Neural cell (in vitro differentiated cells): ENCODE measurements at regions not wholly inside any gene's neighbourhood (a gene's known extent, or its start where the extent isn't known, plus 50 kb on each side); places are given as distances from the start of the nearest gene placed in this dataset.

ENCODE experiments used
- H2AFZ ChIP-seq: fragments of 200-600, 300-800 bp; sonication (generic), shearing (Covaris generic); 2 replicates; pipeline ENCODE4 v1.6.0; 2014; ENCODE audit warnings: low read depth, mild to moderate bottlenecking, antibody characterized with exemption, low read length, moderate library complexity
- H3F3A ChIP-seq: fragments of 200-600 bp; shearing (Covaris generic); 2 replicates; pipeline ENCODE4 v1.6.1; 2016; ENCODE audit warnings: mild to moderate bottlenecking, moderate library complexity, mixed read lengths, antibody characterized with exemption, low read length; ENCODE audit not compliant: insufficient read depth, poor library complexity, severe bottlenecking
- H3K27ac ChIP-seq: fragments of 200-600, 300-800 bp; sonication (generic), shearing (Covaris generic); 2 replicates; pipeline ENCODE4 v1.5.1; 2014; ENCODE audit warnings: mild to moderate bottlenecking, low read length, moderate library complexity
- H3K27me3 ChIP-seq: fragments of 300-800, 200-600 bp; sonication (generic), shearing (Covaris generic); 2 replicates; pipeline ENCODE4 v1.6.0; 2014; ENCODE audit warnings: mild to moderate bottlenecking, low read depth, low read length, moderate library complexity; ENCODE audit not compliant: insufficient read depth
- H3K36me3 ChIP-seq: fragments of 300-800, 200-600 bp; sonication (generic), shearing (Covaris generic); 2 replicates; pipeline ENCODE4 v1.5.1; 2014; ENCODE audit warnings: mild to moderate bottlenecking, antibody characterized with exemption, low read length, moderate library complexity; ENCODE audit not compliant: insufficient read depth
- H3K4me2 ChIP-seq: fragments of 300-800, 200-600 bp; sonication (generic), shearing (Covaris generic); 2 replicates; pipeline ENCODE4 v1.6.0; 2014; ENCODE audit warnings: mild to moderate bottlenecking, low read length
- H3K4me3 ChIP-seq: fragments of 300-800, 200-600 bp; sonication (generic), shearing (Covaris generic); 2 replicates; pipeline ENCODE4 v1.5.1; 2014; ENCODE audit warnings: mild to moderate bottlenecking, low read length, moderate library complexity
- H3K79me2 ChIP-seq: fragments of 200-600 bp; shearing (Covaris generic); replicated peaks from 2 replicates; pipeline ENCODE4 v1.6.0; 2014; ENCODE audit warnings: mild to moderate bottlenecking, low read length, moderate library complexity; ENCODE audit not compliant: insufficient read depth
- H3K9ac ChIP-seq: fragments of 300-800, 200-600 bp; sonication (generic), shearing (Covaris generic); 2 replicates; pipeline ENCODE4 v1.6.1; 2016; ENCODE audit warnings: mild to moderate bottlenecking, low read length, mixed read lengths
- H3K9me2 ChIP-seq: fragments of 200-600 bp; shearing (Covaris generic); 2 replicates; pipeline ENCODE4 v1.6.1; 2016; ENCODE audit warnings: mild to moderate bottlenecking, low read length, mixed read lengths; ENCODE audit not compliant: insufficient read depth
- H3K9me3 ChIP-seq: fragments of 200-600, 300-800 bp; sonication (generic), shearing (Covaris generic); 2 replicates; pipeline ENCODE4 v1.6.1; 2016; ENCODE audit warnings: mild to moderate bottlenecking, mixed run types, low read length, moderate library complexity, mixed read lengths
- H4K20me1 ChIP-seq: fragments of 200-600 bp; shearing (Covaris generic); 2 replicates; pipeline ENCODE4 v1.6.1; 2016; ENCODE audit warnings: mild to moderate bottlenecking, mixed run types; ENCODE audit not compliant: insufficient read depth
- EP300 ChIP-seq: fragments of 450-650 bp; conservative IDR thresholded peaks from 2 replicates; pipeline ENCODE4 v1.6.1; 2014; ENCODE audit warnings: antibody characterized with exemption, mild to moderate bottlenecking, moderate library complexity; ENCODE audit not compliant: poor library complexity, severe bottlenecking
- EZH2 ChIP-seq: fragments of 200-600, 300-800 bp; shearing (Covaris generic), sonication (generic); IDR thresholded peaks from 2 replicates; pipeline ENCODE4 v1.6.1; 2014; ENCODE audit warnings: antibody characterized with exemption, low read length, borderline replicate concordance, mild to moderate bottlenecking; ENCODE audit not compliant: insufficient read depth, poor library complexity, severe bottlenecking
- MXI1 ChIP-seq: fragments of 450-650 bp; conservative IDR thresholded peaks from 2 replicates; pipeline ENCODE4 v1.6.1; 2014; ENCODE audit warnings: antibody characterized with exemption, mild to moderate bottlenecking; ENCODE audit not compliant: poor library complexity, severe bottlenecking
- POLR2AphosphoS5 ChIP-seq: IDR thresholded peaks from 2 replicates; pipeline ENCODE4 v1.6.1; 2012
- RAD21 ChIP-seq: fragments of 450-650 bp; conservative IDR thresholded peaks from 2 replicates; pipeline ENCODE4 v1.6.1; 2014; ENCODE audit warnings: antibody characterized with exemption, mild to moderate bottlenecking, moderate library complexity
- REST ChIP-seq: IDR thresholded peaks from 2 replicates; pipeline ENCODE4 v1.6.1; 2012; ENCODE audit warnings: borderline replicate concordance
- SMC3 ChIP-seq: fragments of 450-650 bp; conservative IDR thresholded peaks from 2 replicates; pipeline ENCODE4 v1.6.1; 2014; ENCODE audit warnings: antibody characterized with exemption, mild to moderate bottlenecking, moderate library complexity; ENCODE audit not compliant: poor library complexity
- TAF1 ChIP-seq: IDR thresholded peaks from 2 replicates; pipeline ENCODE4 v1.6.1; 2012; ENCODE audit warnings: low read depth
- TF ChIP-seq, protein P1 (sequence below): fragments of 450-650 bp; IDR thresholded peaks from 2 replicates; pipeline ENCODE4 v1.5.1; 2014; ENCODE audit warnings: antibody characterized with exemption, mild to moderate bottlenecking, moderate library complexity; ENCODE audit not compliant: poor library complexity, severe bottlenecking

- no peak overlapping the region for H3K4me3 ChIP-seq
- no peak overlapping the region for H2AFZ ChIP-seq
- H3K9ac ChIP-seq: no peak overlapping the region
- no peaks in the 10 kb centered on the region for H3K79me2 ChIP-seq
- no peaks in the 10 kb centered on the region for H3K36me3 ChIP-seq
- no peak overlapping the region for H3K27ac ChIP-seq
- no peaks in the 10 kb centered on the region for H3K9me3 ChIP-seq
- H3F3A ChIP-seq: no peaks in the 10 kb centered on the region
- no peaks in the 10 kb centered on the region for H4K20me1 ChIP-seq
- no peaks in the 10 kb centered on the region for H3K27me3 ChIP-seq
- H3K9me2 ChIP-seq: no peaks in the 10 kb centered on the region
- no peak overlapping the region for H3K4me2 ChIP-seq
- no peak for TF ChIP-seq EP300
- no peak for TF ChIP-seq TAF1
- TF ChIP-seq POLR2AphosphoS5: no peak
- TF ChIP-seq MXI1: no peak
- no peak for TF ChIP-seq EZH2
- TF ChIP-seq REST: no peak
- no peak for TF ChIP-seq SMC3
- TF ChIP-seq RAD21: no peak
These were observed 121.0 kb downstream of the NPY start for GRCh38 chr7:24405002-24405401.

GRCh38 chr7:24406053-24406788, 122.2 kb downstream of the NPY start:
- H4K20me1 ChIP-seq: no peaks in the 10 kb centered on the region
- H3K9ac ChIP-seq: no peak overlapping the region
- H2AFZ ChIP-seq: no peak overlapping the region
- H3K36me3 ChIP-seq: no peaks in the 10 kb centered on the region
- H3K27me3 ChIP-seq: no peaks in the 10 kb centered on the region
- H3K79me2 ChIP-seq: no peaks in the 10 kb centered on the region
- no peaks in the 10 kb centered on the region for H3K9me3 ChIP-seq
- H3K27ac ChIP-seq: no peak overlapping the region
- peak overlapping the region; percentile 17 for H3K4me3 ChIP-seq
- H3K9me2 ChIP-seq: no peaks in the 10 kb centered on the region
- H3K4me2 ChIP-seq: peak overlapping the region; percentile 16
- H3F3A ChIP-seq: no peaks in the 10 kb centered on the region
- no peak for TF ChIP-seq MXI1
- no peak for TF ChIP-seq TAF1
- TF ChIP-seq, protein P1, sequence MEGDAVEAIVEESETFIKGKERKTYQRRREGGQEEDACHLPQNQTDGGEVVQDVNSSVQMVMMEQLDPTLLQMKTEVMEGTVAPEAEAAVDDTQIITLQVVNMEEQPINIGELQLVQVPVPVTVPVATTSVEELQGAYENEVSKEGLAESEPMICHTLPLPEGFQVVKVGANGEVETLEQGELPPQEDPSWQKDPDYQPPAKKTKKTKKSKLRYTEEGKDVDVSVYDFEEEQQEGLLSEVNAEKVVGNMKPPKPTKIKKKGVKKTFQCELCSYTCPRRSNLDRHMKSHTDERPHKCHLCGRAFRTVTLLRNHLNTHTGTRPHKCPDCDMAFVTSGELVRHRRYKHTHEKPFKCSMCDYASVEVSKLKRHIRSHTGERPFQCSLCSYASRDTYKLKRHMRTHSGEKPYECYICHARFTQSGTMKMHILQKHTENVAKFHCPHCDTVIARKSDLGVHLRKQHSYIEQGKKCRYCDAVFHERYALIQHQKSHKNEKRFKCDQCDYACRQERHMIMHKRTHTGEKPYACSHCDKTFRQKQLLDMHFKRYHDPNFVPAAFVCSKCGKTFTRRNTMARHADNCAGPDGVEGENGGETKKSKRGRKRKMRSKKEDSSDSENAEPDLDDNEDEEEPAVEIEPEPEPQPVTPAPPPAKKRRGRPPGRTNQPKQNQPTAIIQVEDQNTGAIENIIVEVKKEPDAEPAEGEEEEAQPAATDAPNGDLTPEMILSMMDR: no peak
- TF ChIP-seq RAD21: no peak
- TF ChIP-seq POLR2AphosphoS5: no peak
- no peak for TF ChIP-seq REST
- no peak for TF ChIP-seq SMC3
- no peak for TF ChIP-seq EZH2
- no peak for TF ChIP-seq EP300
